ENCODE measurements at regions not wholly inside any gene's neighbourhood (a gene's known extent, or its start where the extent isn't known, plus 50 kb on each side); places are given as distances from the start of the nearest gene placed in this dataset.

GRCh38 chr2:38427936-38428335 lies 50.9 kb upstream of the ATL2 start (continued):
- TF ChIP-seq HNF1A (IDR thresholded peaks at IDR 0.05; ENCODE audit: low read depth) (no peak), HNF1A (CRISPR knock-in tag; IDR thresholded peaks at IDR 0.05; ENCODE audit: borderline replicate concordance) (no peak), HBP1 (CRISPR knock-in tag; IDR thresholded peaks at IDR 0.05; ENCODE audit: low read depth) (no peak)

- intact Hi-C loops (cut with micrococcal nuclease; ENCODE audit: unreplicated experiment) (no loop called here), in situ Hi-C loops (cut with HindIII; ENCODE audit: extremely low pct_ligation_motif_present, low pct_unique_long_range_greater_than_20kb) (no loop called here)
- DNase-seq (ENCODE audit: low spot score): no peak
- 64% methylated on average over 5 of the region's 5 CpGs for WGBS (ENCODE audit: low lambda C conversion rate)
- BruUV-seq (replicated peaks): no TSS peak
- Histone ChIP-seq H3K4me3 (replicated peaks in 1 of 3; ENCODE audit: insufficient read depth in 1 of 3, low read depth in 2 of 3, low read length in 3 of 3) (no peak overlapping the region), H3K36me3 (replicated peaks in 1 of 2; ENCODE audit: control insufficient read depth in 1 of 2, insufficient read depth in 2 of 2, low read length in 2 of 2) (no peaks in the 10 kb centered on the region), H3K79me2 (ENCODE audit: insufficient read depth, low read length) (no peaks in the 10 kb centered on the region), H3K9ac (ENCODE audit: insufficient read depth, low read depth, low read length) (no peak overlapping the region), H3K4me2 (ENCODE audit: low read depth, low read length) (no peak overlapping the region), H4K20me1 (ENCODE audit: insufficient read depth, low read length) (no peaks in the 10 kb centered on the region), H2AFZ (ENCODE audit: low read length) (no peak overlapping the region), H3K27me3 (ENCODE audit: control insufficient read depth in 1 of 2, insufficient read depth in 2 of 2, low read length in 2 of 2) (peaks cover 0 to 16% of the 10 kb centered on the region in 2 experiments; a peak in 2 of 5 replicates), H3K27ac (ENCODE audit: extremely low read length, insufficient read depth, low read length) (no peak overlapping the region), H3K9me3 (ENCODE audit: low read length) (no peaks in the 10 kb centered on the region), H3K4me1 (ENCODE audit: insufficient read depth, low read length) (peaks cover 22% of the 10 kb centered on the region)
- POLR2A ChIA-PET: no interaction called here
- CTCF ChIA-PET (ENCODE audit: low intra/inter-chr PET ratio, low total read pairs): no interaction called here
- ATAC-seq: no peak
- no peak for FAIRE-seq
- TF ChIP-seq ZNF776 (CRISPR knock-in tag; IDR thresholded peaks at IDR 0.05) (no peak), MAFF (IDR thresholded peaks at IDR 0.05; ENCODE audit: low read depth, low read length) (peak; percentile 80), ZBTB7B (CRISPR knock-in tag; IDR thresholded peaks at IDR 0.05) (no peak), MAFK (conservative IDR thresholded peaks at IDR 0.05 in 1 of 2, IDR thresholded peaks at IDR 0.05 in 1 of 2; ENCODE audit: low read length in 2 of 2) (peak; percentile 86)
Measured at GRCh38 chr2:38427054-38427453, 50.0 kb upstream of the ATL2 start.
